GM12892 (cell line): ENCODE measurements at regions not wholly inside any gene's neighbourhood (a gene's known extent, or its start where the extent isn't known, plus 50 kb on each side); places are given as distances from the start of the nearest gene placed in this dataset.

Experiments used
- DNase-seq: peaks from one replicate; pipeline ENCODE4 v3.0.0; 2011; ENCODE audit not compliant: insufficient read length
- FAIRE-seq: peaks from 2 replicates; lab custom pipeline; 2011; peaks lifted over from hg19 to GRCh38; lab: Jason Lieb, UNC
- POLR2A ChIP-seq: IDR thresholded peaks from 2 replicates; pipeline ENCODE4 v1.6.1; 2011; ENCODE audit warnings: low read depth, low read length, control low read depth
- POLR2AphosphoS5 ChIP-seq: IDR thresholded peaks from 2 replicates; pipeline ENCODE4 v1.6.1; 2011; ENCODE audit warnings: low read depth, low read length, control low read depth
- TAF1 ChIP-seq: IDR thresholded peaks from 2 replicates; pipeline ENCODE4 v1.6.1; 2011; ENCODE audit warnings: low read depth, mild to moderate bottlenecking, control low read depth, low read length, borderline replicate concordance

DNA sequence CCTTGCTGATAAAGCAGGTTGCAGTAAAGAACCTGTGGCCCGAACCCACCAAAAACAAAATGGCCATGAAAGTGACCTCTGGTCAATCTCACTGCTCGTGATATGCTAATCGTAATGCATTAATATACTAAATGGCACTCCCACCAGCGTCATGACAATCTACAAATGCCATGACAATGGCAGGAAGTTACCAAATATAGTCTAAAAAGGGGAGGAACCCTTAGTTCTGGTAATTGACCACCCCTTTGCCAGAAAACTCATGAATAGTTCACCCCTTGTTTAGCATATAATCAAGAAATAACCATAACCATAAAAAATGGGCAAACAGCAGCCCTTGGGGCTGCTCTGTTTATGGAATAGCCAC, 1139.4 kb upstream of the LRRN3 start:
- no peak for FAIRE-seq
- no peak for DNase-seq
- TF ChIP-seq POLR2A (no peak), POLR2AphosphoS5 (no peak), TAF1 (no peak)

DNA sequence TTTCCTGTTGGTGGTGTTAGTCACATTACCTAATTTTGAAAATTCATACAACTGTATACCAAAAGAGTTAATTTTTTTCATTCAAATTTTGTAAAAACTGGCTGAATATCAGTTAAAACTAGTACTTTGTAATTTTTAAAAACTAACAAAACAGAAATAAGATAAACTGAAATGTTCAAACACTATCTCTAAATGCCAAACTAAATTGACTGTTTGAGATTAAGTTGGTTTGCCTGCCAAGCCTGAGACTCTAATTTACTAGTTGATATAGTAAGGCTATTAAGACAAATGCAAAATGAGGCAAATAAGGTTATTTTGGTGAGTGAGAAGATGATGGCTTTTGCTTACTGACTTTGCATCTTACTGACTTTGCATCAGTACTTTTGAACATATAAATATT, 1134.9 kb upstream of the LRRN3 start:
- no peak for FAIRE-seq
- no peak for DNase-seq
- no peak for TF ChIP-seq POLR2A
- TF ChIP-seq POLR2AphosphoS5 = no peak

DNA sequence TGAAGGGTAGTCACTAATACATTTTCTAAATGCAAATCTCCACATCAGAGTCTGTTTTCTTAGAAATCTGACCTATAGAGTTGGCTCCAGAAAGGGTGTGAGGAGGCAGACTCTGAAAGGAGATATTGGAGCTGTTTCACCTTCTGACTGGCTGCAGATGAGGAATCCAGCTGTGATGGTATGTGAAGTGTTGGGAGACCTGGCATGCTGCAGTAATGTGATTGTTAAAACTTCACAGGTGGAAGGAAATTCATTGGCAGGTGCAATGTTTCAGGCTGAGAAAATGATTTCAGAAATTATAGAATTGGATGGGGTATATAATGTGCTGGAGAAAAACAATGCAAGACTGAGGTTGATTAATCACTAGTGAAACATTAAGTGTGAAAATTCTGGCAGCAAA, 1134.0 kb upstream of the LRRN3 start:
- FAIRE-seq = no peak
- no peak for TF ChIP-seq POLR2AphosphoS5
- no peak for DNase-seq

DNA sequence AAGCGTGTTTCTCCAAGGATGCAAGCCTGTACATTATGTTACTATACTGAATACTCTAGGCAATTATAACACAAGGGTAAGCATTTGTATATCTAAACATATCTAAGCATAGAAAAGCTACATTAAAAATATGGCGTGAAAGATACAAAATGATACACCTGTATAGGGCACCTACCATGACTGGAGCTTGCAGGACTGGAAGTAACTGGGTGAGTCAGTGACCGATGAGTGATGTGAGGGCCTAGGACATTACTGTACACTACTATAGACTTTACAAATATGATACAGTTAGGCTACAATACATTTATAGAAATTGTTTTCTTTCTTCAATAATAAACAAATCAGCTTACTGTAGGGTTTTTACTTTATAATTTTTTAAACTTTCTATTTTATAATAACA, 1127.2 kb upstream of the LRRN3 start:
- FAIRE-seq (no peak), DNase-seq (no peak)
- no peak for TF ChIP-seq POLR2AphosphoS5
- TF ChIP-seq POLR2A = no peak
- TF ChIP-seq TAF1 = no peak

DNA sequence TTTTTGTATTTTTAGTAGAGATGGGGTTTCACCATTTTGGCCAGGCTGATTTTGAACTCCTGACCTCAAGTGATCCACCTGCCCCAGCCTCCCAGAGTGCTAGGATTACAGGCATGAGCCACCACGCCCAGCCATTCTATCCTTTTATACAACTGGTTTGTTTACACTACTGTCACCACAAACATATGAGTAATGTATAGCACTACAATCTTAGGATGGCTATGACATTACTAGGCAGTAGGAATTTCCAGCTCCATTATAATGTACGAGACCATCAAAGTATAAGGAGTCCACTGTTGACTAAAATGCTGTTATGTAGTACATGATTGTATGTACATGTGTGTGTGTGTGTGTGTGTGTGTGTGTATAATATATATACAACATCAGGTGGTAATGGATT, 1126.1 kb upstream of the LRRN3 start:
- TF ChIP-seq POLR2AphosphoS5 (no peak), TAF1 (no peak), POLR2A (no peak)
- FAIRE-seq (no peak), DNase-seq (no peak)

DNA sequence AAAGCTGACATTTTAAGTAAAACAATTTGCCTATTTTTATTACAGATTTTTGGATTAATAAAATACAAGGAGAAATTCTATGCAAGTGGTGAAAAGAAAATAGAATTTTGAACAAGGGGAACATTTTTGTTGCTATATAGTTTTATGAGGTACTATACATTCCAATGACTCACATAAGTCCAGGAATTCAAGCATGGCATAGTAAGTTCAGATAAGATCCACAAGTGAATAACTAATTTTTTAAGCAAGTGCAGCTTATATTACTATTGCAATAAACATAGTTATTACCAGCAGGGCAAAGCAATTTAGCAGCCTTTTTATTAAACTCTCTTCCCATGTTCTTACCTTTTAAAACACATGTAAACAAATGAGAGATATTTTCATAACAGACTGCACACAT, 1123.5 kb upstream of the LRRN3 start:
- DNase-seq = no peak
- TF ChIP-seq TAF1 (no peak), POLR2A (no peak), POLR2AphosphoS5 (no peak)
- FAIRE-seq = no peak

DNA sequence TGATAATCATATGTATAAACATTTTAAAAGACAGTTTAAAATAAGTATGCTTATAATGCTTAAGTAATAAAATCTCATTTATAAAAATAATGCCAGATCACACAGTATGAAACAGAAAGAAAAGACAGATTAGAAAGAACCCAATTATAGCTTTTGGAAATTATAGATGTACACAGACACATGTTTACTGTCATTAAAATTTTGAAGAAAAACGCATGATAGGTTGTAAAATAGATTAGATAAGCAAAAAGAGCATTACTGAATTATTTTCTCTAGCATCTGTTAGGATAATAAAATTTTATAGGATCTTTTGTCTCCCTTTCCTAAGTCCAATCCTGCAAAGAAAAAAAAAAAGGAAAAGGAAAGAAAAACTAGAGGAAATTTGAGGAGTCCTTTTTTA, 1107.3 kb upstream of the LRRN3 start:
- TF ChIP-seq POLR2A (no peak), TAF1 (no peak), POLR2AphosphoS5 (no peak)
- FAIRE-seq = no peak
- no peak for DNase-seq

DNA sequence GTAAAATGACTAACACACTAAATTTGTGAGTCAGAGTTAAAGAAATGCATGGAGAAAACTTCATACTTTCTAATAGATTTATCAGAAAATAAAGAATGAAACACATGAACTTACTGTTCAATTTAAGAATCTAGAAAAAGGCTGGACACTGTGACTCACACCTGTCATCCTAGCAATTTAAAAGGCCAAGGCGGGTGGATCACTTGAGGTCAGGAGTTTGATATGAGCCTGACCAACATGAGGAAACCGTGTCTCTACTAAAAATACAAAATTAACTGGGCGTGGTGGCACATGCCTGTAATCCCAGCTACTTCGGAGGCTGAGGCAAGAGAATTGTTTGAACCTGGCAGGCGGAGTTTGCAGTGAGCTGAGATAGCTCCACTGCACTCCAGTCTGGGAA, 1106.2 kb upstream of the LRRN3 start:
- TF ChIP-seq POLR2A (no peak), POLR2AphosphoS5 (no peak), TAF1 (no peak)
- FAIRE-seq (no peak), DNase-seq (no peak)

DNA sequence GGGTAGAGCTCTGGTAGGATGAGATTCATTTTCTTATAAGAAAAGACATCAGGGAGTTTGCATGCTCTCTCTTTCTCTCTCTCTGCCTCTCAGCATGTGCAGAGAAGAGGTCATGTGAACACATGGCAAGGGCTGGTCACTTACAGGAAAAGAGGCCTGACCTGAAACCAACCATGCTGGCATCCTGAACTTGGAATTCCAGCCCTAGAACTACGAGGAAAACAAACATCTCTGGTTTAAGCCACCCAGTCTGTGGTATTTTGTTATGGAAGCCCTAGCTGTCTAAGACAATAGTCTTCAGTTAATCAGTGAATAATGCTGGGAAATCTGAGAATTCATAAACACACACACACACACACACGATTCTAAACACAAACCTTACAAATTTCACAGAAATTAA, 1104.2 kb upstream of the LRRN3 start:
- FAIRE-seq (no peak), DNase-seq (no peak)
- TF ChIP-seq POLR2AphosphoS5 (no peak), POLR2A (no peak), TAF1 (no peak)

DNA sequence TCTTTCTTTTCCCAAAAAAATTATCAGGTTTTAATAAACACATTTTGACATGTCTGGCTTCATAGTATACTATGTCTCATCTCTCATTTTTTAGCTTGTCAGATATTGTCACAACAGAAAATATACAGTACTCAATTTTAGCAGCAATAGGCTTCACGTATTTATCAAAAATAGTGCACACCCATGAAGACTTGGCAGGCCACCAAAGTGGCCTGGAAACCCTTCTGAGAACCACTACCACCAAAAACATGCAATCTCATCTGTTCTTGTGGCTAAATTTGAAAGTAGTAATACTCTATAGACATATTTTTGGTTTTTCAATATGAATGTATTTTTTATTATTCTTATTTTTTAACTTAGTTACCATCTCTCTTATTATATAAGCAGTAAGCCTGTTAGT, 1094.5 kb upstream of the LRRN3 start:
- no peak for DNase-seq
- no peak for FAIRE-seq
- TF ChIP-seq POLR2A (no peak), TAF1 (no peak), POLR2AphosphoS5 (no peak)

DNA sequence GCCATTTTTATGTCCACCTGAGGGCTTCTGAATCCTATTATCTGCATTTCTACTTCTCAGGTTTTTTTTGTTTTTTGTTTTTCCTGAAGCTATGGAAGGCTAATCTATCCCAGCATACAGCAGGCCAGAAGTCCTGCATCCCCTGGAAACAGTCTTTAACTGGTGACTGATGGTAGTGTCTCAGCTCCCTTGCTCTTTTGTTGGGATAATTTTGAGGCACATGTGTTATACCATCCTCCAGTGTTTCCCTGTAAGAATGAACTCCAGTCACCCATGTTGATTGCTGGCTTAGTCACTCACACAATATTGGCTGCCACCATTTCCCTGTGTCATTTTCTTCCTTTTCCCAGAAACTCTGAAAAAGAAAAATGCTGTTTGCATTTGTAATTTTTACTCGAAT, 1094.0 kb upstream of the LRRN3 start:
- DNase-seq (no peak), FAIRE-seq (no peak)
- TF ChIP-seq POLR2AphosphoS5 (no peak), POLR2A (no peak), TAF1 (no peak)

DNA sequence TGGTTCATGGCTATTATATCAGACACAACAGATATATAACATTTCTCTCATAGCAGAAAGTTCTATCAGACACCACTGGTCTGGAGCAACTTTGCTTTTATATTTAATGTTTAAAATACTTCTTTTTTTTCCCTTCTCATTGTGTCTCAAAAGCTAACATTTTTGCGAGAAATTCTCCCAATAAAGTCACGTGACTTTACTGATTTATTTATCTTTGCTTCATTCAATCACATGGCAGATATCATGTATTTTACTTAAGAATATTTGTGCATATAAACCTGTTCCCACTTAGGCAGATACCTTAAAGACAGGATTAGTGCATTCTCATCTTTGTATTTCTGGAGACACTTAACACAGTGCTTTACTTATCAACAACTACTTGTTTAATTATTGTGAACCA, 1093.1 kb upstream of the LRRN3 start:
- no peak for FAIRE-seq
- no peak for TF ChIP-seq TAF1
- no peak for TF ChIP-seq POLR2A
- no peak for TF ChIP-seq POLR2AphosphoS5
- no peak for DNase-seq
